Fibroblast of lung (primary cell): ENCODE measurements at regions not wholly inside any gene's neighbourhood (a gene's known extent, or its start where the extent isn't known, plus 50 kb on each side); places are given as distances from the start of the nearest gene placed in this dataset.

Experiments used
- EZH2 ChIP-seq: IDR thresholded peaks from 2 replicates; pipeline ENCODE4 v1.5.1; 2012; ENCODE audit warnings: low read length, control low read depth, mild to moderate bottlenecking; ENCODE audit errors: missing control alignments
- TF ChIP-seq, protein P1 (sequence below), 2 donors: IDR thresholded peaks in 1 of 2; conservative IDR thresholded peaks in 1 of 2; 1 replicate in 1 of 2; 2 replicates in 1 of 2; pipeline ENCODE4 v1.5.1; 2011 to 2012; ENCODE audit warnings: low read length in 2 of 2, control low read depth in 1 of 2, inconsistent platforms in 1 of 2, low read depth in 1 of 2, mild to moderate bottlenecking in 1 of 2

DNA sequence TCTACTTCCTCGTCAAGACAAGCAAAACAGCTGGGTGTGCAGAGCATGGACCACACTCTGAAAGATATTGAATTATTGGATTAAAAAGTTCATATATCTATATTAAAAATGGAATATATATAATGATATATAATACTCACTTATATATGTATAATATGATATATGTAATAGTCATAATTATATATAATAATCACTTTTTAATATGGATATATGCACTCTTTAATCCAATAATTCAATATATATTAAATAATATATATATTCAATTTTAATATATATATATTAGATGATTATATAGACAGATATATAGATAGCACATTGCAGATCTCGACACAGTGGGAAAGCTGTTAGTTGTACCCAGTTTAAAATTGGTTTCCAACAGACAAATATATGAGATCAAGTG is 182.1 kb upstream of the CARD18 start:
- TF ChIP-seq, protein P1, sequence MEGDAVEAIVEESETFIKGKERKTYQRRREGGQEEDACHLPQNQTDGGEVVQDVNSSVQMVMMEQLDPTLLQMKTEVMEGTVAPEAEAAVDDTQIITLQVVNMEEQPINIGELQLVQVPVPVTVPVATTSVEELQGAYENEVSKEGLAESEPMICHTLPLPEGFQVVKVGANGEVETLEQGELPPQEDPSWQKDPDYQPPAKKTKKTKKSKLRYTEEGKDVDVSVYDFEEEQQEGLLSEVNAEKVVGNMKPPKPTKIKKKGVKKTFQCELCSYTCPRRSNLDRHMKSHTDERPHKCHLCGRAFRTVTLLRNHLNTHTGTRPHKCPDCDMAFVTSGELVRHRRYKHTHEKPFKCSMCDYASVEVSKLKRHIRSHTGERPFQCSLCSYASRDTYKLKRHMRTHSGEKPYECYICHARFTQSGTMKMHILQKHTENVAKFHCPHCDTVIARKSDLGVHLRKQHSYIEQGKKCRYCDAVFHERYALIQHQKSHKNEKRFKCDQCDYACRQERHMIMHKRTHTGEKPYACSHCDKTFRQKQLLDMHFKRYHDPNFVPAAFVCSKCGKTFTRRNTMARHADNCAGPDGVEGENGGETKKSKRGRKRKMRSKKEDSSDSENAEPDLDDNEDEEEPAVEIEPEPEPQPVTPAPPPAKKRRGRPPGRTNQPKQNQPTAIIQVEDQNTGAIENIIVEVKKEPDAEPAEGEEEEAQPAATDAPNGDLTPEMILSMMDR (conservative IDR thresholded peaks at IDR 0.05 in 1 of 2, IDR thresholded peaks at IDR 0.05 in 1 of 2; ENCODE audit: low read depth in 1 of 2, low read length in 2 of 2): no peak
- no peak for TF ChIP-seq EZH2
